Neural cell (in vitro differentiated cells): ENCODE measurements at regions not wholly inside any gene's neighbourhood (a gene's known extent, or its start where the extent isn't known, plus 50 kb on each side); places are given as distances from the start of the nearest gene placed in this dataset.

ENCODE experiments used
- H2AFZ ChIP-seq: fragments of 200-600, 300-800 bp; sonication (generic), shearing (Covaris generic); 2 replicates; pipeline ENCODE4 v1.6.0; 2014; ENCODE audit warnings: low read depth, mild to moderate bottlenecking, antibody characterized with exemption, low read length, moderate library complexity
- H3F3A ChIP-seq: fragments of 200-600 bp; shearing (Covaris generic); 2 replicates; pipeline ENCODE4 v1.6.1; 2016; ENCODE audit warnings: mild to moderate bottlenecking, moderate library complexity, mixed read lengths, antibody characterized with exemption, low read length; ENCODE audit not compliant: insufficient read depth, poor library complexity, severe bottlenecking
- H3K27ac ChIP-seq: fragments of 200-600, 300-800 bp; sonication (generic), shearing (Covaris generic); 2 replicates; pipeline ENCODE4 v1.5.1; 2014; ENCODE audit warnings: mild to moderate bottlenecking, low read length, moderate library complexity
- H3K27me3 ChIP-seq: fragments of 300-800, 200-600 bp; sonication (generic), shearing (Covaris generic); 2 replicates; pipeline ENCODE4 v1.6.0; 2014; ENCODE audit warnings: mild to moderate bottlenecking, low read depth, low read length, moderate library complexity; ENCODE audit not compliant: insufficient read depth
- H3K36me3 ChIP-seq: fragments of 300-800, 200-600 bp; sonication (generic), shearing (Covaris generic); 2 replicates; pipeline ENCODE4 v1.5.1; 2014; ENCODE audit warnings: mild to moderate bottlenecking, antibody characterized with exemption, low read length, moderate library complexity; ENCODE audit not compliant: insufficient read depth
- H3K4me2 ChIP-seq: fragments of 300-800, 200-600 bp; sonication (generic), shearing (Covaris generic); 2 replicates; pipeline ENCODE4 v1.6.0; 2014; ENCODE audit warnings: mild to moderate bottlenecking, low read length
- H3K4me3 ChIP-seq: fragments of 300-800, 200-600 bp; sonication (generic), shearing (Covaris generic); 2 replicates; pipeline ENCODE4 v1.5.1; 2014; ENCODE audit warnings: mild to moderate bottlenecking, low read length, moderate library complexity
- H3K79me2 ChIP-seq: fragments of 200-600 bp; shearing (Covaris generic); replicated peaks from 2 replicates; pipeline ENCODE4 v1.6.0; 2014; ENCODE audit warnings: mild to moderate bottlenecking, low read length, moderate library complexity; ENCODE audit not compliant: insufficient read depth
- H3K9ac ChIP-seq: fragments of 300-800, 200-600 bp; sonication (generic), shearing (Covaris generic); 2 replicates; pipeline ENCODE4 v1.6.1; 2016; ENCODE audit warnings: mild to moderate bottlenecking, low read length, mixed read lengths
- H3K9me2 ChIP-seq: fragments of 200-600 bp; shearing (Covaris generic); 2 replicates; pipeline ENCODE4 v1.6.1; 2016; ENCODE audit warnings: mild to moderate bottlenecking, low read length, mixed read lengths; ENCODE audit not compliant: insufficient read depth
- H3K9me3 ChIP-seq: fragments of 200-600, 300-800 bp; sonication (generic), shearing (Covaris generic); 2 replicates; pipeline ENCODE4 v1.6.1; 2016; ENCODE audit warnings: mild to moderate bottlenecking, mixed run types, low read length, moderate library complexity, mixed read lengths
- H4K20me1 ChIP-seq: fragments of 200-600 bp; shearing (Covaris generic); 2 replicates; pipeline ENCODE4 v1.6.1; 2016; ENCODE audit warnings: mild to moderate bottlenecking, mixed run types; ENCODE audit not compliant: insufficient read depth
- EP300 ChIP-seq: fragments of 450-650 bp; conservative IDR thresholded peaks from 2 replicates; pipeline ENCODE4 v1.6.1; 2014; ENCODE audit warnings: antibody characterized with exemption, mild to moderate bottlenecking, moderate library complexity; ENCODE audit not compliant: poor library complexity, severe bottlenecking
- EZH2 ChIP-seq: fragments of 200-600, 300-800 bp; shearing (Covaris generic), sonication (generic); IDR thresholded peaks from 2 replicates; pipeline ENCODE4 v1.6.1; 2014; ENCODE audit warnings: antibody characterized with exemption, low read length, borderline replicate concordance, mild to moderate bottlenecking; ENCODE audit not compliant: insufficient read depth, poor library complexity, severe bottlenecking
- MXI1 ChIP-seq: fragments of 450-650 bp; conservative IDR thresholded peaks from 2 replicates; pipeline ENCODE4 v1.6.1; 2014; ENCODE audit warnings: antibody characterized with exemption, mild to moderate bottlenecking; ENCODE audit not compliant: poor library complexity, severe bottlenecking
- POLR2AphosphoS5 ChIP-seq: IDR thresholded peaks from 2 replicates; pipeline ENCODE4 v1.6.1; 2012
- RAD21 ChIP-seq: fragments of 450-650 bp; conservative IDR thresholded peaks from 2 replicates; pipeline ENCODE4 v1.6.1; 2014; ENCODE audit warnings: antibody characterized with exemption, mild to moderate bottlenecking, moderate library complexity
- SMC3 ChIP-seq: fragments of 450-650 bp; conservative IDR thresholded peaks from 2 replicates; pipeline ENCODE4 v1.6.1; 2014; ENCODE audit warnings: antibody characterized with exemption, mild to moderate bottlenecking, moderate library complexity; ENCODE audit not compliant: poor library complexity
- TAF1 ChIP-seq: IDR thresholded peaks from 2 replicates; pipeline ENCODE4 v1.6.1; 2012; ENCODE audit warnings: low read depth
- TF ChIP-seq, protein P1 (sequence below): fragments of 450-650 bp; IDR thresholded peaks from 2 replicates; pipeline ENCODE4 v1.5.1; 2014; ENCODE audit warnings: antibody characterized with exemption, mild to moderate bottlenecking, moderate library complexity; ENCODE audit not compliant: poor library complexity, severe bottlenecking
- TF ChIP-seq, protein P2 (sequence below): IDR thresholded peaks from 2 replicates; pipeline ENCODE4 v1.6.1; 2012; ENCODE audit warnings: borderline replicate concordance

- no peak overlapping the region for H3K27ac ChIP-seq
- no peaks in the 10 kb centered on the region for H3K9me2 ChIP-seq
- H3F3A ChIP-seq, result no peaks in the 10 kb centered on the region
- no peaks in the 10 kb centered on the region for H3K9me3 ChIP-seq
- H2AFZ ChIP-seq, result no peak overlapping the region
- no peak overlapping the region for H3K4me2 ChIP-seq
- no peaks in the 10 kb centered on the region for H3K36me3 ChIP-seq
- no peak overlapping the region for H3K4me3 ChIP-seq
- H3K9ac ChIP-seq, result no peak overlapping the region
- no peaks in the 10 kb centered on the region for H3K79me2 ChIP-seq
- TF ChIP-seq, protein P1, sequence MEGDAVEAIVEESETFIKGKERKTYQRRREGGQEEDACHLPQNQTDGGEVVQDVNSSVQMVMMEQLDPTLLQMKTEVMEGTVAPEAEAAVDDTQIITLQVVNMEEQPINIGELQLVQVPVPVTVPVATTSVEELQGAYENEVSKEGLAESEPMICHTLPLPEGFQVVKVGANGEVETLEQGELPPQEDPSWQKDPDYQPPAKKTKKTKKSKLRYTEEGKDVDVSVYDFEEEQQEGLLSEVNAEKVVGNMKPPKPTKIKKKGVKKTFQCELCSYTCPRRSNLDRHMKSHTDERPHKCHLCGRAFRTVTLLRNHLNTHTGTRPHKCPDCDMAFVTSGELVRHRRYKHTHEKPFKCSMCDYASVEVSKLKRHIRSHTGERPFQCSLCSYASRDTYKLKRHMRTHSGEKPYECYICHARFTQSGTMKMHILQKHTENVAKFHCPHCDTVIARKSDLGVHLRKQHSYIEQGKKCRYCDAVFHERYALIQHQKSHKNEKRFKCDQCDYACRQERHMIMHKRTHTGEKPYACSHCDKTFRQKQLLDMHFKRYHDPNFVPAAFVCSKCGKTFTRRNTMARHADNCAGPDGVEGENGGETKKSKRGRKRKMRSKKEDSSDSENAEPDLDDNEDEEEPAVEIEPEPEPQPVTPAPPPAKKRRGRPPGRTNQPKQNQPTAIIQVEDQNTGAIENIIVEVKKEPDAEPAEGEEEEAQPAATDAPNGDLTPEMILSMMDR, result peak; percentile 51
- TF ChIP-seq EP300 (no peak), RAD21 (peak; percentile 36), SMC3 (peak; percentile 32)
- H3K27me3 ChIP-seq, result no peaks in the 10 kb centered on the region
- H4K20me1 ChIP-seq, result no peaks in the 10 kb centered on the region
These were observed 612.4 kb upstream of the RAB6C start for GRCh38 chr2:129367107-129367506.

DNA sequence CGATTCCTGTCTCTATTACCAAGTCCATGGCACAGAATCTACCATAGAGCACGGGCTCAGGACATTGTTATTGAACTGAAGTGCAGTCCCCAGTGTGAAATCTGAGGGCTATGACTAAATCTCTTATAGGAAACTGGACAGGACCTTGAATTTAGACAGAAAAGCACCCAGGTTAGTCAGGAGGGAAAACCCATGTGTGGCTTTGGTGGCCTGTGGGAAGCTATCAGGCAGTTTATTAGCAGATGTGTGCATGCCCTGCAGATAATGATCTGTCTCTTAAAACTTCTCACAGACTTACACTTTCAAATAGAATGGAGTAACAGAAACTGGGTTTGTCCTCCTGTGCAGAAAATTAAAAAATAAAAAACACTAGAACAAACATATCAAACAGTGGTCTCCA is 610.0 kb upstream of the RAB6C start:
- H3K36me3 ChIP-seq, result no peaks in the 10 kb centered on the region
- TF ChIP-seq TAF1, result no peak
- TF ChIP-seq EP300, result no peak
- no peak for TF ChIP-seq MXI1
- TF ChIP-seq, protein P1, result no peak
- no peak for TF ChIP-seq EZH2
- no peak for TF ChIP-seq RAD21
- TF ChIP-seq, protein P2, sequence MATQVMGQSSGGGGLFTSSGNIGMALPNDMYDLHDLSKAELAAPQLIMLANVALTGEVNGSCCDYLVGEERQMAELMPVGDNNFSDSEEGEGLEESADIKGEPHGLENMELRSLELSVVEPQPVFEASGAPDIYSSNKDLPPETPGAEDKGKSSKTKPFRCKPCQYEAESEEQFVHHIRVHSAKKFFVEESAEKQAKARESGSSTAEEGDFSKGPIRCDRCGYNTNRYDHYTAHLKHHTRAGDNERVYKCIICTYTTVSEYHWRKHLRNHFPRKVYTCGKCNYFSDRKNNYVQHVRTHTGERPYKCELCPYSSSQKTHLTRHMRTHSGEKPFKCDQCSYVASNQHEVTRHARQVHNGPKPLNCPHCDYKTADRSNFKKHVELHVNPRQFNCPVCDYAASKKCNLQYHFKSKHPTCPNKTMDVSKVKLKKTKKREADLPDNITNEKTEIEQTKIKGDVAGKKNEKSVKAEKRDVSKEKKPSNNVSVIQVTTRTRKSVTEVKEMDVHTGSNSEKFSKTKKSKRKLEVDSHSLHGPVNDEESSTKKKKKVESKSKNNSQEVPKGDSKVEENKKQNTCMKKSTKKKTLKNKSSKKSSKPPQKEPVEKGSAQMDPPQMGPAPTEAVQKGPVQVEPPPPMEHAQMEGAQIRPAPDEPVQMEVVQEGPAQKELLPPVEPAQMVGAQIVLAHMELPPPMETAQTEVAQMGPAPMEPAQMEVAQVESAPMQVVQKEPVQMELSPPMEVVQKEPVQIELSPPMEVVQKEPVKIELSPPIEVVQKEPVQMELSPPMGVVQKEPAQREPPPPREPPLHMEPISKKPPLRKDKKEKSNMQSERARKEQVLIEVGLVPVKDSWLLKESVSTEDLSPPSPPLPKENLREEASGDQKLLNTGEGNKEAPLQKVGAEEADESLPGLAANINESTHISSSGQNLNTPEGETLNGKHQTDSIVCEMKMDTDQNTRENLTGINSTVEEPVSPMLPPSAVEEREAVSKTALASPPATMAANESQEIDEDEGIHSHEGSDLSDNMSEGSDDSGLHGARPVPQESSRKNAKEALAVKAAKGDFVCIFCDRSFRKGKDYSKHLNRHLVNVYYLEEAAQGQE, result no peak
- no peak for TF ChIP-seq SMC3
- TF ChIP-seq POLR2AphosphoS5, result no peak
- H3K27me3 ChIP-seq, result no peaks in the 10 kb centered on the region

More for the DNA sequence above, 610.0 kb upstream of the RAB6C start:
- H3K9me3 ChIP-seq, result no peaks in the 10 kb centered on the region
- H3K79me2 ChIP-seq, result no peaks in the 10 kb centered on the region
- H3F3A ChIP-seq, result no peaks in the 10 kb centered on the region
- H3K27ac ChIP-seq, result no peak overlapping the region
- no peak overlapping the region for H3K9ac ChIP-seq
- no peaks in the 10 kb centered on the region for H4K20me1 ChIP-seq
- H2AFZ ChIP-seq, result no peak overlapping the region
- no peak overlapping the region for H3K4me3 ChIP-seq
- H3K4me2 ChIP-seq, result no peak overlapping the region
- no peaks in the 10 kb centered on the region for H3K9me2 ChIP-seq
